NCI-H2227 treated with DMSO at 0.1 percent for 48 hours (cell line): ENCODE measurements at regions not wholly inside any gene's neighbourhood (a gene's known extent, or its start where the extent isn't known, plus 50 kb on each side); places are given as distances from the start of the nearest gene placed in this dataset.

Experiments
- DNase-seq: peaks from one replicate; lab custom pipeline; 2025; lab: John Stamatoyannopoulos, UW

- DNase-seq: no peak
Measured at GRCh38 chr16:79756571-79756970, 156.0 kb upstream of the MAF start.

- DNase-seq: no peak
Measured at GRCh38 chr16:79754501-79754900, 154.0 kb upstream of the MAF start.

DNA sequence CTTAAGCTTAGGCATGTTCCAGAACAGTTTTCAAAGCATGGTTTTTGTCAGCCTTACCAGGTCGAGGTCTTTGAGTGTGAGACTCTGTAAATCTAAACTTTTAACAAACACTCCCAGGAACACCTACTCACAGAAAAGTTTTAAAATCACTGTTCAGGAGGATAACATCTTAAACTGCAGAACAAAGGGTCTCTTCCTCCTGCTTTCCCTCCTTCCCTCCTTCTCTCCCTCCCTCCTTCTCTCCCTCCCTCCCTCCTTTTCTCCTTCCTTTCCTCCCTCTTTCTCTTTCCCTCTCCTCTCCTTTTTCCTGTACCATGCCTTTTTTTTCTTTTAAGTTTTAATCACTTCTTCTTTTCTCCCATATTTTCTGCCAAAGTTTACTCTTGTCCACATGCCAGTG is 153.5 kb upstream of the MAF start:
- DNase-seq: no peak

GRCh38 chr16:79753286-79753685 is 152.7 kb upstream of the MAF start:
- DNase-seq: no peak

DNA sequence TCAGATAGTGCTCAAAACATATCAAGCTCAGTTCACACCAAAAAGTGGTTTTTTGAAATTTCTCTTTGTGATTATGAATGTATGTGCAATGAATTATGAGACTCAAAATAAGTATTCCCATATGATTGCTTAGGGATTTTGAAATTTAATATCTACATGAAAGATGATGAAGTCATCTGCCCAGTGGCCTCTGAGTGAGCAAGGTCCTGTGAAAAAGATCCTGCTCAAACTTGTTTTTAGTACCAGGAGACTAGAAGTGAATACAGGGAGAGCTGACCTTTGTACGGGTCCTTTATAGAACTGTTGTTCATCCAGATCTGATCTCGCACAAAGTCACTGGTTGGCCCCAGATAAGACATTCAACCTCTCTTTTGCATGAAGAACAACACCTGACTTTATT is 151.9 kb upstream of the MAF start:
- DNase-seq: no peak

GRCh38 chr16:79751471-79752184 is 151.1 kb upstream of the MAF start:
- DNase-seq: no peak

- no peak for DNase-seq
Measured at GRCh38 chr16:79750311-79750710, 149.8 kb upstream of the MAF start.

DNA sequence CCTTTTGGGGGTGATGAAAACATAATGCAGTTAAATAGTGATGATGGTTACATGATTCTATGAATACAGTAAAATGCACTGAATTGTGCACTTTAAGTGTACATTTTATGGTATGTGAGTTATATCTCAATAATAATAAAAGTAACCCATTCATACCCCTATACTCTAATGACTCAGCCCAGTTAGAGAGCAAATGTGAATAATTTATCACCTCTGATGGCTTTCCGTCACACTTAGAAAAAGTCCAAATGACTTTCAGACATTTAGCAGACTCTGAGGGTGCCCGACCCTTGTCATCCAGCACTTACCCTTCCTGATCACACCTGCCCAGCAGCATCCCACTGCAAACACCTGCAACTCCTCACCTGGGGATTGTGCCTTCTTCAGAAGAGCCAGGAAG is 148.1 kb upstream of the MAF start:
- no peak for DNase-seq

GRCh38 chr16:79747688-79748087 is 147.2 kb upstream of the MAF start:
- DNase-seq: no peak

DNA sequence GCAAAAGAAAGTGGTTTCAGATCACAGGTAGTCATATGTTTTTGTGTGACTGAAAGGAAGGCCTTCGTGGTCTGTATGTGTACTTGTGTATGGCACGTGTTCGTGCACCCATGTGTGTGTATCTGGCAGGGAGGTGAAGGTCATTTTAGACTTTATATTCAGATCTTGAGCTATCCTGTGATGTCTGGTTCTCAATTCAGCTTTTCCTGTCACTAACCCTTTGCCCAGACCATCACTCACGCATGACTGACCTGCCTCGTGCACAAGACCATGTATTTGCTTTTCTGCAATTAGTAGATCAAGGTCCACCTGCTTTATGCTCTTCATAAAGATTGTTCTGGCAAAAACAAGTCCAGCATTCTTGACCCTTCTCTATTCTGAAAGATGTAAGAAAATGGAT is 139.7 kb upstream of the MAF start:
- DNase-seq: no peak

DNA sequence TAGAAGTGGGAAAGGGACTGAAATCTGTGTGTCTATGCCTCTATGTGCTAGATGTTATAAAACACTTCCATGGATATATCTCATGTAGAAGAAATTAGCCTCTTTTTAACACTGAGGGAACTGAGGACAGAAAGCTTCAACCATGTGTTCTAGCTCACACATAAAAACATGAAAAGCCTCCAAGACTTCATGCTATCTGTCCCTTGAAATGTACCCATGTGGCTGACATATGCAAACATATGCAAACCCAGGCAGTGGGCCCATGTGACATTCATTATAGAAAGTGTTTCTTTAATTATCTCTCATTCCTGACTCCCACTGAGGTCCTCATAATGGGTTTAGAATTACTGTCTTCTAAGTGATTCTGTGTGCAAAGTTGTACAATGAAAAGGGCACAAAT is 134.7 kb upstream of the MAF start:
- DNase-seq: no peak

- no peak for DNase-seq
Measured at GRCh38 chr16:79734721-79735120, 134.2 kb upstream of the MAF start.

- DNase-seq: no peak
Measured at GRCh38 chr16:79728923-79729240, 128.3 kb upstream of the MAF start.

DNA sequence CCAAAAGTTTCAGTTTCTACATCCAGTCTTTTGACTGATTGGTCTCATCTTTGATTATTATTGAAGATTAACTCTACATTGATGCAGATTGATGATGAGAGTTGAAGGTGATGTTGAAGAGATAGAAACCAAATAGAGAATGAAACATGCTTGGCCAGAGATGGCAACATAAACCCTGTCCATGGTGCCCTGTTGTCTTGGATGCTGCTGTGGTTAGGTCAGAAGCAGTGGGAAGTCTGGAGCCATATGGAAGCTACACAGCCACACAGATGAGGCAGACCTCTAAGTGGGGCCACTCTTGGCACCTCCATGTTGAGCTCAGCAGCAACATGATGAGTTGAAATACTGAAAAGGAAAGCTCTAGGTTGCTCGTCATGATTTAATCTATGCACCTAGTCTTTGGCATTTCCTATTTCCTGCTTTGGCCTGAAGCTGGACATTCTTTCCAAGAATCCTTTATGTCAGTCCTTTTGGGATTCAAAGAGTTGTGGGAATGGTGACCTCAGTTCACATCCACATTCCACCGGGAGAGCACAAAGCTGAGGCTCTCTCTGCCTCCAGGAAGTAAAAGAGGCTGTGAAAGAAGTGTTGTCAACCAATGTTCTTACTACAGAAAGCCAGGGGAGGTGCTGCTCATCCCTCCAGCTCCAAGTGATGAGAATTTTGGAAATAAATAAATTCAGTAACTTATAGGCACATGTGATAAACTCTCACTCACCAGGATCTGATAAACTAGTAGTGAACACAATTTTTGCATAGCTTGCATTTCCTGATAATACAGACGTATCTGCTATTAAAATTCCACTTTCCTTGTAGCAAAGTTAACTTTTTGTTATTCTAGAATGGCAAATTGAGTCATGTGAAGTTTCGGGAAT is 127.7 kb upstream of the MAF start:
- DNase-seq: no peak

DNA sequence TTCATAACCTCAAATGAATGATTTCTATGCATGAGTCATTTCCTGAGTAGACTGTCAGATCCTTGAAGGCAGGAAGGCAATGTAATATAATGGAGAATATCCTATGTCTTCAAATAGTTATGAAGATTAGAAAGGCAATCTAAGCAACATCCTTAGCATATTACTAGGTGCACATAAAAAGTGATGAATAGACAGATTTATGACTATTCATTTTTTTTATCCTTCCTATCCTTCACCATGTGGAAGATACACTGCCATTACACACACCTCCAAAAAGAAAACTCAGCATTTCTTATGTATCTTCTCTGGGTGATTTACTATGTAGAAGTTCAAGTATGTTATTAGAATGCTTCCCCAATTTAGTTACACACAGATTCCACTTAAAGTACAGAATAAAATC is 126.4 kb upstream of the MAF start:
- DNase-seq: no peak

DNA sequence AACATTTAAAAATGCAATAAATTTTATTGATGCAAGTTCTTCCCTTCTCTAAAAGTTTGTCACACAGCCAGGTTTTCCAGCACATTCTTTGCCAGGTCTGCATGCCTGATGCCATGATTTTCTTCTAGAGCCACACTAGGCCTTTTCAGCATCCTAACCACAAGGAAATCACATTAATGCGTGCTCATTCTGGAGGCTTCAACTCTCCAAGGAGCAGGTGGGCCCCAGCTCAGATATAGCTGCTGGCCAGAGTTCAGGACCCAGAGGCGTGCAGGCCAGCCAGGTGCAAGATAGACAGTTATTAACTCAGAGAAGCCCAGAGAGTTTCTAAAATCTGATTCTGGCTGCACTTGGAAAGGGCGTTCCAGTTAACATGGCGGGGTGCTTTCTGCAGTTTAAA is 124.5 kb upstream of the MAF start:
- no peak for DNase-seq

- DNase-seq: no peak
Measured at GRCh38 chr16:79723583-79724168, 123.1 kb upstream of the MAF start.

- DNase-seq: no peak
Measured at GRCh38 chr16:79721270-79721669, 120.7 kb upstream of the MAF start.

DNA sequence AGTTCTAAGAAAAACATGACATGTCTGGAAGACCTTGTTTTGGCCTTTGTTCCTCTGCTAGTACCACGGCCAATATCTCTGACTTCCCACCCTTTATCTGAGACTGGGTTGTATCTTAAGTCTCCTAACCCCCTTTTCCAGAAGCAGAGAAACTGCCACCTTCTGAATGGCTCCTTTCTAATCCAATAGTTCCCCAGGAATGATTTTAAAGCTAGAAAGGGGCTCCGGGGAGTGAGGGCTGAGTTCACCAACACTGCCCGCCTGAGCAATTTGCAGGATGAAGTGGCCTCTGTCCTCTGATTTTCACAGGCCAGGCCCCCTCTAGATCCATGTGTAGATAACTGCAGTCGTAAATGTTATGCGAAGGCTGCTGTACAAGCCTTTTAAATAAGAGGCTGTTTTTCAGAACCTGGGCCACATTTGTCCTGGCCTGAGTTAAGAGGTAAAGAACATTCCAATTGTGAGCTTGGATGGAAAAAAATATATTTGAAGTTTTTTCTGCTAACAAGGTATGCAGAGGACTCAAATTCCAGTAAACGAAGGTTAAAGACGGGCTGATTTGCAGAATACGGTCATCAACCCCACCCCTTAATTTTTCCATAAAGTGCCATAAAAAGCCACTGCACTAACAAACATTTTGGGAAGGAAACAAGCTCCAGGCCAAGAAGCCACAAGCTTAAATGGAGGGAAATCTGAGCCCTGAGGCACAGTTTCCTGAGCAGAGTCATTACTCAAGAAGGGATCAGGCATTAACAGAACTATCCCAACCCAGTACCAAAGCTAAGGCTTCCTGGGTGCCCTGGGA is 117.0 kb upstream of the MAF start:
- DNase-seq: no peak

GRCh38 chr16:79716645-79717332 is 116.3 kb upstream of the MAF start:
- DNase-seq: no peak

DNA sequence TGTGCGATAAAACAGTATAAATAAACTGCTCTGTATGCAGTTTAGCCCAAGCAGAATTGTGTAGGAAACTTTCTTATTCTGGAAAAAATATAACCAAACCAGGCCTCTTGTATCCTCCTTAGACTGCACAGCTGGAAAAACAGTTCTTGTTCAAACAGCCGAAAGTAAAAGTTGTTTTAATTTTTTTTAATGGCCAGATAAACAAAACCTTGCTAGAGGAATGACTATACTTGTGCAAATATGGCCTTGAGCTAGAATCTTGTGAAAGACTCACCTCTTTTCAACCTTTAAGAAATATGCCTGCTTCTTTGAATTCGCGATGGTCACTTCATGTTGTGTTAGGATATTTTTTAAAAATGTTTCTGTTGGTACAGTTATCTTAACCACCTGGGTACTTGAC is 114.5 kb upstream of the MAF start:
- no peak for DNase-seq

GRCh38 chr16:79714440-79714839 is 113.9 kb upstream of the MAF start:
- no peak for DNase-seq
